ENCODE measurements at regions not wholly inside any gene's neighbourhood (a gene's known extent, or its start where the extent isn't known, plus 50 kb on each side); places are given as distances from the start of the nearest gene placed in this dataset.

- TF ChIP-seq MAX (IDR thresholded peaks at IDR 0.05; ENCODE audit: insufficient read depth, insufficient read length): no peak
- no peak for TF ChIP-seq GATA2 (IDR thresholded peaks at IDR 0.05; ENCODE audit: insufficient read depth, insufficient read length, low read depth, low read length)
- no peak for TF ChIP-seq POLR2A (IDR thresholded peaks at IDR 0.05; ENCODE audit: low read depth, low read length)
- TF ChIP-seq CTCF (IDR thresholded peaks at IDR 0.05; ENCODE audit: extremely low read depth in 1 of 2, insufficient read depth in 1 of 2, low read depth in 1 of 2, low read length in 2 of 2): no peak
- TF ChIP-seq POLR2AphosphoS5 (IDR thresholded peaks at IDR 0.05; ENCODE audit: insufficient read depth, low read depth, low read length): no peak
- no peak for TF ChIP-seq MYC (IDR thresholded peaks at IDR 0.05; ENCODE audit: low read depth, low read length)
- TF ChIP-seq EZH2 (IDR thresholded peaks at IDR 0.05; ENCODE audit: borderline replicate concordance, low read depth, low read length, severe bottlenecking): no peak
- no peak for TF ChIP-seq JUN (IDR thresholded peaks at IDR 0.05; ENCODE audit: borderline replicate concordance, insufficient read depth, insufficient read length, low read depth)
These were observed 864.9 kb upstream of the SLIT2 start for GRCh38 chr4:19386786-19387185.

Measured in endothelial cell of umbilical vein (primary cell).